ENCODE measurements at regions not wholly inside any gene's neighbourhood (a gene's known extent, or its start where the extent isn't known, plus 50 kb on each side); places are given as distances from the start of the nearest gene placed in this dataset.

- H3K27me3 ChIP-seq (replicated peaks; ENCODE audit: insufficient read depth) = no peaks in the 10 kb centered on the region
- no peaks in the 10 kb centered on the region for H3K36me3 ChIP-seq
- H3K9me3 ChIP-seq = no peaks in the 10 kb centered on the region
- no peak for ATAC-seq (ENCODE audit: insufficient number of reproducible peaks, low FRiP score, low read depth)
- DNase-seq (ENCODE audit: low spot score) = no peak
- no peaks in the 10 kb centered on the region for H3K4me1 ChIP-seq (ENCODE audit: control insufficient read depth in 1 of 2, low read depth in 2 of 2)
- TF ChIP-seq CTCF (IDR thresholded peaks at IDR 0.05) = no peak
- H3K27ac ChIP-seq = no peak overlapping the region
- H3K4me3 ChIP-seq = no peak overlapping the region
Observed at GRCh38 chr15:53225781-53226180, 435.6 kb upstream of the ONECUT1 start.

GRCh38 chr15:53224371-53224770, 434.2 kb upstream of the ONECUT1 start:
- TF ChIP-seq CTCF (IDR thresholded peaks at IDR 0.05) = no peak
- H3K27ac ChIP-seq = no peak overlapping the region
- no peak for ATAC-seq (ENCODE audit: insufficient number of reproducible peaks, low FRiP score, low read depth)
- H3K9me3 ChIP-seq = no peaks in the 10 kb centered on the region
- H3K36me3 ChIP-seq = no peaks in the 10 kb centered on the region
- H3K4me1 ChIP-seq (ENCODE audit: control insufficient read depth in 1 of 2, low read depth in 2 of 2) = no peaks in the 10 kb centered on the region
- H3K4me3 ChIP-seq = no peak overlapping the region
- no peak for DNase-seq (ENCODE audit: low spot score)
- no peaks in the 10 kb centered on the region for H3K27me3 ChIP-seq (replicated peaks; ENCODE audit: insufficient read depth)

DNA sequence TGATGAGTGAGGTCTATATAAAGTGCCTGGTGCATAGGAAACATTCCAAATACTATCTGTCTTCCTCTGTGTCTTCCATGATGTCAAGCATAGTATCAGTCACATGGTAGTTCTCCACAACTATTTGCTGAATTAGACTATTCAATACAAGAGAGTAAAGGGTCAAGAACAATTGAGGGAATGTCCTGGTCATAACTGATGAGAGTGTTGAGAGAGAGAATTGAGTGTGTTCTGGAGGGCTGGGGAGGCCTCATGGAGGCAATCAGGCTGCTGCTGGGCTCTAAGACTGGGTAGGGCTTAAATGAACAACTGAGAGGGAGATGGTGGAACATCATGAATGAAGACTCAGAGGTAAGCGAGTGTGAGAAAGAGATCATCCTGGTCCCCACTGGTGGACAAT, 433.7 kb upstream of the ONECUT1 start:
- Histone ChIP-seq H3K27me3 (replicated peaks; ENCODE audit: insufficient read depth) (no peaks in the 10 kb centered on the region), H3K27ac (no peak overlapping the region), H3K9me3 (no peaks in the 10 kb centered on the region), H3K4me3 (no peak overlapping the region), H3K36me3 (no peaks in the 10 kb centered on the region), H3K4me1 (ENCODE audit: control insufficient read depth in 1 of 2, low read depth in 2 of 2) (no peaks in the 10 kb centered on the region)
- DNase-seq (ENCODE audit: low spot score) (no peak), ATAC-seq (ENCODE audit: insufficient number of reproducible peaks, low FRiP score, low read depth) (no peak)
- TF ChIP-seq CTCF (IDR thresholded peaks at IDR 0.05) = no peak

DNA sequence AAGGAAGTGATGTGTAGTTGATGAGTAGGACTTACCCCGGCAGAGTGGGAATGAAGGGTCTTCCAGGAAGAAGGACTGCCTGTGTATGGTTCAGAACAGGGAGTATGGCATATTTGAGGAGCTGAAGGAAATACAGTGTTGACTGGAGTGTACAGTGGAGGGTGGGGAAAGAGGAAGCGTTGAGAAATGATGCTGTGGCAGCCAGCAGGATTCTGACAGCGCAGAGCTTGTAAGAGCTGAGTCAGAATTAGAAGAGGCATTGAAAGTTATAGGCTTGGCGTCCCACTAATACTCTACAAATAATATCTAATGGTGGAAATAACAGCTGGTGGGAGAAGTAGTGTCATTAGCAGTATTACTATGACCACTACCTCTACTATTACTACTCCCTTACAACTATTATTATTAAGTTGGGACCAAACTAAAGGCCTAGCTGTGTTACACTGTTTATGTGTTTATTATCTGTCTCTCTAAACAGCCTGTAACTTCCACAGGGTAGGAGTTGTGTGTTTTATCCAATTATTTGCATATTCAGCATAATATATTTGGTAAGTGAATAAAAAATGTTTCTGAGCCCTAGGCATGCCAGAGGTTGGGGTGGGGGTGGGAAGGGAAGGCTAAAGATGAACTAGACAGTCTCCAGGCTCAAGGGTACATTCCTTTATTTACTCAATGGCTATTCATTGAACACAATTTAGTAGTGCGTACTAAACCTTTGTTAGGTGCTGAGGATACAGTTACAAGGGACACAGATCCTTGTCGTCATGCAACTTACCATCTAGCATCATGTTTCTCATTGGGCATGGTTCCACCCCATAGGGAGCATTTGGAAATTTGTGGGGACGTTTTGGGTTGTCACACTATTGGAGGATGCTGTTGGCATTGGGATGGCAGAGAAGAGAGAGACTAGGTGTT, 428.8 kb upstream of the ONECUT1 start:
- Histone ChIP-seq H3K9me3 (no peaks in the 10 kb centered on the region), H3K27ac (no peak overlapping the region), H3K27me3 (replicated peaks; ENCODE audit: insufficient read depth) (no peaks in the 10 kb centered on the region), H3K4me1 (ENCODE audit: control insufficient read depth in 1 of 2, low read depth in 2 of 2) (no peaks in the 10 kb centered on the region), H3K36me3 (no peaks in the 10 kb centered on the region), H3K4me3 (no peak overlapping the region)
- no peak for ATAC-seq (ENCODE audit: insufficient number of reproducible peaks, low FRiP score, low read depth)
- TF ChIP-seq CTCF (IDR thresholded peaks at IDR 0.05) = no peak
- DNase-seq (ENCODE audit: low spot score) = no peak

- no peak for TF ChIP-seq CTCF (IDR thresholded peaks at IDR 0.05)
- no peak overlapping the region for H3K4me3 ChIP-seq
Observed at GRCh38 chr15:53216036-53216435, 425.9 kb upstream of the ONECUT1 start.

More at GRCh38 chr15:53216036-53216435, 425.9 kb upstream of the ONECUT1 start:
- no peak overlapping the region for H3K27ac ChIP-seq
- no peaks in the 10 kb centered on the region for H3K36me3 ChIP-seq
- H3K4me1 ChIP-seq (ENCODE audit: control insufficient read depth in 1 of 2, low read depth in 2 of 2) = no peaks in the 10 kb centered on the region
- ATAC-seq (ENCODE audit: insufficient number of reproducible peaks, low FRiP score, low read depth) (no peak), DNase-seq (ENCODE audit: low spot score) (no peak)
- H3K27me3 ChIP-seq (replicated peaks; ENCODE audit: insufficient read depth) = no peaks in the 10 kb centered on the region
- no peaks in the 10 kb centered on the region for H3K9me3 ChIP-seq

All from thoracic aorta (tissue), 2 donors.